Stimulated activated CD4-positive, alpha-beta T cell treated with anti-CD3 and anti-CD28 coated beads, Interleukin-12 subunit alpha, Interleukin-12 subunit beta, amount 100 ng/mL, for 24 hours (primary cell): ENCODE measurements at regions not wholly inside any gene's neighbourhood (a gene's known extent, or its start where the extent isn't known, plus 50 kb on each side); places are given as distances from the start of the nearest gene placed in this dataset.

Experiments
- DNase-seq, 2 experiments: peaks; one replicate each; pipeline ENCODE4 v3.0.0-alpha.2; 2020; ENCODE audit warnings: low read depth in 2 of 2

- DNase-seq = no peak
These were observed 64.9 kb upstream of the POLG start for GRCh38 chr15:89399238-89400115.

GRCh38 chr15:89398896-89399237 is 64.2 kb upstream of the POLG start:
- DNase-seq = no peak

DNA sequence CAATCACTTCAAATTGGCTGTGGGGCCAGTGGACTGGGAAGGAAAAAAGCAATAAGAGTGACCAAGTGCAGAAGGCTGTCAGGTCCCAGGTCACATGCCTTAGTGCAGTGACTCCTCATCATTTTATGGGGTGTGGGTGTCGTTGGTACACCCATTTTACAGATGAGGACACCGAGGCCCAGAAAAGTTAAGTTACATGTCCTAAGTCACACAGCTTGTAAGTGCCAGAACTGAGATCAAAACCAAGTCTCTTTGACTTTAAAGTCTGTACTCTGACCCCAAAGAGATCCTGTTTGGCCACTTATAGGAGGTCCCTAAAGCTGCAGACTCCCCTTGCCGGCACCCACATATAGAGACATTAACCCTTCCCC is 63.0 kb upstream of the POLG start:
- DNase-seq = no peak

DNA sequence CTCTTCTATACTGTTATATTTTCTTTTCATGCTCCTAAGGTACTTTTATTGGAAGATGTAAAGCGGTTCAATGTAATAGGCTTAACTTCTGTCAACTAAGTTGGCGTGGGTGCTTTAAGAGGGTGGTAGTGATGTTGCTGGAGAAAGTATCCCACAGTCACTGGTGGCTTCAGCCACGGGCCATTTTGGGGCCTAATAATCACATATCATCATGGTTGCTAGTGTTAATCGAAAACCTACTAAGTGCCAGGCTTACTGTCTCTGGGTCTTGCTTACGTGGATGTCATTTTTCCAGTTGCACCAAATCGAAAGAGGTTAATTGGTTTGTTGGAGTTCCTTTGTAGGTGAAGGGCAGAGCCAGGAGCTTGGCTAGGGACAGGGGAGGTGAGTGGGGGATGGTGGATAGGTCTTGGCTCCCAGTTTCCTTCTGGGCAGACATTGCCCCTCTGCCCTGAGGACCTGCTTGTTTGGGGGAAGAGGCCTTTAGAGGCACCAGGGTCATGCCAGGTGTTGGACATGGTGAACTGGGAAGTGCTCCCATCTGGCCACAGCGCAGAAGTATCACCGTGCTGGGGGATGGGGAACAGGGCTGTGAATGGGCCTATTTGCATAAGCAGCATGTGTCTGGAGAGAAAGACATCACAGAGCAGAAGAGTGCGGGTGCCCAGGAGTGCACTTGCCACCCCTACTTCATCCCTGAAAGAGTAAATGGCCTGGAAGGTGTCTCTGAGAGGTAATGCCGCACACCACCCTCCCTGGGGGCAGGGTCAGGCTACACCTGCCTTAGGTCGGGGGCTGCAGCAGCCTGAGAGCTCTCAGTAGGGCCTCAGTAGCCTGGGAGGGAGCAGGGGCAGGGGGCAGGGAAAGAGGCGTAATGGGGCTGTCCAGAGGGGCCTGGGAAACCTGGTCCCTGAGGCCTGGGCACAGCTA is 62.4 kb upstream of the POLG start:
- no peak for DNase-seq

DNA sequence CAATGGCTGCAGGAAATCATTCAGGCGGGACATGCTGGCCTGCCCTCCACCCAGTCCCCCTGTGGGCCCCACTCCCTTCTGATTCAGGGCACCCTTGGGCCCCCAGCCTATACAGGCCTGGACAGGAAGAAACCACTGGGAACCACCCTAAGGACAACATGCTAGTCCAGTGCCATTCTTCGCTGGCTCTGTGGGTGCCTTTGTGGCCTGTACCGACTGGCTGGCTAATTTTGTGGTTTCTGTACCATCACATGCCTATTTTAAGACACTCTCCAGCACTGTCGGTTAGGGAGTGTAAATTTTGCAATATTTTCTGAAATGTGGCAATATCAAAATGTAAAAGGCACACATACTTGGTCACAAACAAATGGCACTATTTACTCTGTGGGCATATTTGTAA is 61.4 kb upstream of the POLG start:
- DNase-seq = no peak

DNA sequence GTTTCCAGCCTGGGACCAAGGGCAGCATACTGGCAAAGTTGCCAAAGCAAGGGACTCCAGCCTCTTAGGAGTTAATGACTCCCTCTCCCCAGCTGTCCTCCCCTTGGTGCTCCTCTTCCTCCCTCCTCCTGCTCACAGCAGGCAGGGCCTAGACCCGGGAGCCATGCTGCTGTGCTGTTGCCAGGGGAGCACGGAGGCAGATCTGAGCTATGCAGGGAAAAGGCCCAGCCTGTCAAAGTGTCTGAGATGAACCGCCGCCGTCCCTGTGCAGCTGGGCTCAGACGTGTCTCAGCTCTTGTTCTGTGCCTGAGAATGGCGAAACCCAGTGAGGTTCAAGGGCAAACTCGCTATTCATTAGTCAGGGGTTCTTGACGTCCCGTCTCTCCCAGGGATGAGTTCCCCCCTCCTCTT is 60.8 kb upstream of the POLG start:
- DNase-seq = no peak

DNA sequence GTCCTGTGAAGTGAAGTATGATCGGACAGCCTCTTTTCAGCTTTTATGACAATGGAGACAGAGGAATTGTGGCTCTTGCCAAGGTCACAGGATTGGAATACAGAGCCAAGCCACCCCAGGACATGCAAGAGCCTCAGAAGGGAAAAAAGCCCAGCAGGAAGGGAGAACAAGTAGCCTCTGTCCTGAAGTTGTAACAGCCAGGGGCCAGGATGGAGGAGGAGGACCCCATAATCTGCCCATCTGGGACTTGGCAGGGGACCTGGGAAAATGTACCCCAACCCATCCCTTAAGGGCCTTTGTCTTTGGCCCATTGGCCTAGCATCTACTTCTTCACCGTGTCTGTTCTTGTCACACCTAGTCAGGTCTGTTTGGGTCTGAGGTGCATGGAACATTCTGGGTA is 60.4 kb upstream of the POLG start:
- no peak for DNase-seq

DNA sequence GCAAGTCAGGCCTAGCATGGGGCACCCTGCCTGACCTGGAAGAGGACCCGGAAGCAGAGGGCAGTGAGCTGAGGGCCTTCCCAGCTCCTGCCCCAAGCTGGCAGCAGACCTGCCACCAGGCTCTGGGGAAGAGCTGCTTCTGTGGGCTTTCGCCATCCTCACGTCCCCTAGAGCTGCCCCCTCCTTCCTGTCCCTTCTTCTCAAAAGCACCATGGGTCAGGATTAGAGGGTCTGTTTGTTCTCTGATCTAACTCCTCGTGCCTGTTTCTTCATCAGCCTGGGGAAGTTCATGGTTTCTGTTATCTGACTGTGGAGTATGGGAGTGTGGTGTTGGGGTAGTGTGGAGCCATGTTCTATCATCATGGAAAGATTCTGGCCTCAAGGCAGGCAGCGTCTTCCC is 58.4 kb upstream of the POLG start:
- DNase-seq = no peak

- no peak for DNase-seq
These were observed 57.1 kb upstream of the POLG start for GRCh38 chr15:89391685-89392257.

DNA sequence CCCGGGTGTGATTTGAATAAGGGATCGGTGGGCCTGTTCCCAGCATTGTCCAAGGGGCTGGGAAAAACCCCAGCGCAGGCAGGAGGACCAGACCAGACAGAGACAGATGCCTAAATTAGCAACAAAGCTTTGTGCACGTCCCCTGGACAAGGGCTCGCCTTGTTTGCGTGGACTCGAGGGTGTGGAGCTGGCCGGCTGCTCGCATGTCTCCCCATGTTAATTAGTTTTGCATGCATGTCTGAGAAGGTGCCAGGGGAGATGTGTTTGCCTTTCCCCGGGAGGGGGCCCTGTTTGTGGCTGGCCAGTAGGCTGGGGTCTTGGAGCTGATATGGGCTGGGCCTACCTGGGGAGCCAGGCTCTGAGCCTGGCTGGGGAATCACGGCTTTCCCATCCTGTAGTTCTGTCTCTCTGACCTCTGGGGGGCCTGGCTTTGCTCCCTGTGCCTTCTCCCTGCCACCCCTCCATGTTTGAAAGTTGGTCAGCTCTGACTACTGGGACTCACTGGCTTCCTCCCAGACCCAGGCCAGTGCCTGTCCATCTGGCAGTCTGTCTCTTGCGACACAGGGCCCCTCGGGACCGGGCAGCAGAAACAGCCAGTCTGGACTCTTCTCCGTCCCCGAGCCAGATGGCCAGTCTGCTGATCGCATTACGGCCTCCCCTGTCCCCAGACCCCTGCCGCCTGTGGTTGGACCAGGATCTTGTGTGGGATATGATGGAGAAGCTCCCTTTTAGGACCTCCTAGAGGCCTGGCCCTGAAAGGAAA is 55.4 kb upstream of the POLG start:
- DNase-seq = no peak

GRCh38 chr15:89387140-89387903 is 52.7 kb upstream of the POLG start:
- no peak for DNase-seq

- no peak for DNase-seq
These were observed 51.1 kb upstream of the POLG start for GRCh38 chr15:89385596-89386331.
